ENCODE measurements at regions not wholly inside any gene's neighbourhood (a gene's known extent, or its start where the extent isn't known, plus 50 kb on each side); places are given as distances from the start of the nearest gene placed in this dataset.

- DNase-seq = no peak
- in situ Hi-C loops (cut with HindIII; ENCODE audit: low pct_ligation_motif_present, low pct_unique_long_range_greater_than_20kb, low sequenced_read_pairs) = no loop called here
These were observed 116.8 kb downstream of the RMI2 start for GRCh38 chr16:11462036-11462435.

DNA sequence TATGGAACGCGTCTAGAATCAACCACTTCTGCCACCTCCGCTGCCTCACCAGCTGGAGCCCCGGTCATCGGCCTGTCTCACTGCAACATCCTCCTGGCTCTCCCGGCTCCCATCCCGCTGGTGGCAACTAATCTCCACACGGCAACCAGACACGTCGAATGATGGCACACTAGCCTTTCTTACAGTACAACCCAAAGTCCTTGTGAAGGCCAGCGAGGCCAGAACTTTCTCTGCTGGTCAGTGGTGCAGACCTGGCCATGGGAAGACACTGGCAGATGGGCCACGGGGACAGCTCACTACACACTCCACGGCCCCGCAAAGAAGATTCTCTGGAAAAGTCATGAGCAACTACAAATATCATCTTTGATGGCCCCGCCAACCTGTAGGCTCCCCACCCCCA, 117.6 kb downstream of the RMI2 start:
- no peak for DNase-seq
- in situ Hi-C loops (cut with HindIII; ENCODE audit: low pct_ligation_motif_present, low pct_unique_long_range_greater_than_20kb, low sequenced_read_pairs) = no loop called here

GRCh38 chr16:11464241-11464640, 119.0 kb downstream of the RMI2 start:
- no peak for DNase-seq
- in situ Hi-C loops (cut with HindIII; ENCODE audit: low pct_ligation_motif_present, low pct_unique_long_range_greater_than_20kb, low sequenced_read_pairs) = no loop called here

DNA sequence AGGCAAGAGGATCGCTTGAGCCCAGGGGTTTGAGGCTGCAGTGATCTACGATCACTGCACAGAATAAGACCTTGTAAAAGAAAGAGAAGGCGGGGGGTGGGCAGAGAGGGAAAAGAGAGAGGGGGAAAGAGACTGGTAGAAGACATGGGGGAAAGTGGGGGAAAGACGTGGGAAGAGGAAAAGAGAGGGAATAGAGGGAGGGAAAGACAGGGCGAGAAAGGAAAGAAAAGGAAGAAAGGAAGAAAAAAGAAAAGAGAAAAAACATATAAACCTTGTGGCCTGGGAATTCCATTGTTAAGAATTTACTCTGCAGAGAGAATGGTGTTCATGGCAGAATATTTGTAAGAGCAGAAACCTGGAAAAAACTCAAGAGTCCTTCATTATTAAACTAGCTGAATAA, 120.4 kb downstream of the RMI2 start:
- no peak for DNase-seq
- in situ Hi-C loops (cut with HindIII; ENCODE audit: low pct_ligation_motif_present, low pct_unique_long_range_greater_than_20kb, low sequenced_read_pairs) = no loop called here

DNA sequence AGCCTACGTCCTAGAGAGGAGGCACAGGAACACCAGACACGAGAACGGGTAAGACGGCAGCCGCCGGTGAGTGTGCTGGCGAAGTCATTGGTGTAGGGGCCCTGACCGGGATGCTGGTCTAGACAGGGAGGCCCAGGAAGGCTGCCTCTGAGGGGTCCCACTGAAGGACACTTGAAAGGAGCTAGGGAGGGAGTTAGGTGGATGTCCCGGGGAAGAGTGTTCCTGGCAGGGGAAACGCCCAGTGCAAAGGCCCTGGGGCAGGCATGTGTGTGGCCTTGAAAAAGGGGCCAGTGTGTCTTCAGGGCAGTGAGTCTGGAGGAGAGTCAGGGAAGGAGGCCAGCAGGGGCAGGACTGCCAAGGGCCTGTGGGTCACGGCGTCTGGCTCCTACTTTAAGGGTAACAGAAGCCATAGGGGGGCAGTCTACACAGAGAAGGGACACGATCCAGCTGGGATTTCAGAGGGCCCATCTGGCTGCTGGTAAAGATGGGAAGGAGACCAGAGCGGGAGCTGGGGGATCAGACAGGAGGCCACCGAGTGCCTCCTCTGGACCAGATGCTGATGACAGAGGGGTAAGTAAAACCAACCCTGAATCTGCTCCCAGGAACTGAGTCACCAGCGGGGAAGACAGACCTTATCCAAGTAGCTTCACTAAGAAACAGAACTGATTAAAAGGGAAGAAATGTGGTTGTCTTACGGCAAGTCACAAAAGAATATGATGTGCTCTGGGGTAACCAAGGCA, 115.9 kb downstream of the LITAF start:
- DNase-seq = no peak

DNA sequence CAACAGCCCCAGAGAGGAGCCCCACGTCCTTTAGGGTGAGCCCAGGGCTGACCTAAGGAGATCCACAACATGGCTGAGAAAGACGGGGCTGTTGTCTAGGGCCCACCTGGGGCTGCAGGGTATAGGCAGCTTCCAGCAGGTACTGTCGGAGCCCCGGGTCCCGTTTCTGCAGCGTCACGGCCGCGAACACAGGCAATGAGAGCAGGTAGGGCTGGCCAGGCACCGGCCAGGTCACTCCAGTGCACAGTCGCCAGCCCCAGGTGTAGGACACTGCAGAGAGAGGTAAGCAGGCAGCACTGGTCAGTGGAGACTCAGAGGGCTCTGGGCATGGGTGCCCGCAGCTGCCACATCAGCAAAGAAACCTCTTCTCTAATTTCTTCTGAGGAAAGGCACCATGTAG, 115.2 kb downstream of the LITAF start:
- in situ Hi-C loops (cut with HindIII; ENCODE audit: low pct_ligation_motif_present, low pct_unique_long_range_greater_than_20kb, low sequenced_read_pairs) = no loop called here
- DNase-seq = no peak

More for the DNA sequence above, 115.9 kb downstream of the LITAF start:
- in situ Hi-C loops (cut with HindIII; ENCODE audit: low pct_ligation_motif_present, low pct_unique_long_range_greater_than_20kb, low sequenced_read_pairs) = no loop called here

GRCh38 chr16:11472410-11472809, 114.3 kb downstream of the LITAF start:
- no peak for DNase-seq
- in situ Hi-C loops (cut with HindIII; ENCODE audit: low pct_ligation_motif_present, low pct_unique_long_range_greater_than_20kb, low sequenced_read_pairs) = no loop called here

DNA sequence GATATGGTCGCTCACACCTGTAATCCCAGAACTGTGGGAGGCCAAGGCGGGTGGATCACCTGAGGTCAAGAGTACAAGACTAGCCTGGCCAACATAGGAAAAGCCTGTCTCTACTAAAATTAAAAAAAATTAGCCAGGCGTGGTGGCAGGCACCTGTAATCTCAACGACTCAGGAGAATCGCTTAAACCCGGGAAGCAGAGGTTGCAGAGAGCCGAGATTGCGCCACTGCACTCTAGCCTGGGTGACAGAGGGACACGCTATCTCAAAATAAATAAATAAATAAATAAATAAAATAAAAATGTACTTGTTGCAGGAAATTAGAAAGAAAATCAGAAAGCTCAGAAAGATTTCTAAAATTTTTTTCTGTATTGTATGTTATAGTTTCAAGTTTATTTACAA, 113.9 kb downstream of the LITAF start:
- in situ Hi-C loops (cut with HindIII; ENCODE audit: low pct_ligation_motif_present, low pct_unique_long_range_greater_than_20kb, low sequenced_read_pairs) = no loop called here
- DNase-seq = no peak

GRCh38 chr16:11473728-11474127, 113.0 kb downstream of the LITAF start:
- in situ Hi-C loops (cut with HindIII; ENCODE audit: low pct_ligation_motif_present, low pct_unique_long_range_greater_than_20kb, low sequenced_read_pairs) = no loop called here

GRCh38 chr16:11474617-11475291, 112.0 kb downstream of the LITAF start:
- in situ Hi-C loops (cut with HindIII; ENCODE audit: low pct_ligation_motif_present, low pct_unique_long_range_greater_than_20kb, low sequenced_read_pairs) = no loop called here
- DNase-seq = no peak

More at GRCh38 chr16:11473728-11474127, 113.0 kb downstream of the LITAF start:
- DNase-seq = no peak

DNA sequence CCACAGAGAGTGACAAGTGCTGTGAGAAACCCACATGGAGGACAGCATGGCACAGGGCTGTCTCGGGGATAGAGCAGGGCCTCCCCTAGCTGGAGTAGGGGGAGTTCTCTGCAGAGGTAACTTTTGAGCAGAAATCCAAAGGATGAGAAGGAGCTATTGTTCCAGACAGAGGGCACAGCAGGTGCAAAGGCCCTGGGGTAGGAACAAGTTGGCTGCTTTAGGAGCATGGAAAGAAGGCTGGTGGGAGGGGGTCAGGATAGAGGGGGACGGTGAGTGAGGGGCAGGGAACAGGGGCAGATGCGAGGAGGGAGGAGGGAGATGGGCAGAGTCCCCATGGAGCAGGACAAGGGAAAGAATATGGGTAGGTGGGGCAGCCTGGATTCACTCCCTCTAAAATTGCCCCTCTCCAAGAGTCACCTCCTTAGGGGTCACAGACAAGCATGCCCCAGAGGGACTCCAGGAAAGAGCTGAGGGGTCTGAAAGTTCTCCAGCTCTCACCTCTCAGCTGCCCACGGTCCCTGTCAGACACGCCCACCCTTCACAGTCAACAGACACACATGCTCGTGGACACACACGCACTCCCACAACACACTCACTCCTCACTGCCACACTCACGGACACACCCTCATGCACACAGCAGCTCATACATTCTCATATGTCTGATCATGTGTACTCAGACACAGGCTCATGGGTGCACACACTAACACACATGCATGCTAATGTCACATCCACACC, 110.7 kb downstream of the LITAF start:
- in situ Hi-C loops (cut with HindIII; ENCODE audit: low pct_ligation_motif_present, low pct_unique_long_range_greater_than_20kb, low sequenced_read_pairs) = no loop called here
- DNase-seq = no peak

GRCh38 chr16:11476676-11477075, 110.0 kb downstream of the LITAF start:
- in situ Hi-C loops (cut with HindIII; ENCODE audit: low pct_ligation_motif_present, low pct_unique_long_range_greater_than_20kb, low sequenced_read_pairs) = no loop called here
- DNase-seq = no peak

DNA sequence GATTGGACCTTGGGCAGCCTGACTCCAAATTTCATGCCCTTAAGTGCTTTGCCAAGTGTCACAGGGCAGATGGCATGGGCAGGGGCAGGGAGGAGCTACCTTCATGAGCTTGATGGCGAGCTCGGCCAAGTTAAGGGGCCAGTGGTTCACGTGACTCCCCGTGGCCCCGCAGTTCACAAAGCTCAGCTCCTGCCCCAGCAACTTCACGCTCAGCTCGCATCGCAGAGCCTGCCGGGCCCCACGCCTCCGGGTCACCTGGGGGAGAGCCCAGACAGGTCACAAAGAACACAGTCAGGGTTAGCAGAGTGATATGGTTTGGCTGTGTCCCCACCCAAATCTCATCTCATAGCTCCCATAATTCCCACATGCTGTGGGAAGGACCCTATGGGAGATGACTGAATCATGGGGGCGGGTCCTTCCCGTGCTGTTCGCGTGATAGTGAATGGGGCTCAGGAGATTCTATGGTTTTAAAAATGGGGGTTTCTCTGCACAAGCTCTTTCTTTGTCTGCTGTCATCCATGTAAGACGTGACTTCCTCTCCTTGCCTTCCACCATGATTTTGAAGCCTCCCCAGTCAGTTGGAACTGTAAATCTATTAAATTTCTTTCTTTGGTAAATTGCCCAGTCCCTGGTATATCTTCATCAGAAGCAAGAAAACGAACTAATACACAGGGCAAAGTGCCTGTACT, 108.1 kb downstream of the LITAF start:
- in situ Hi-C loops (cut with HindIII; ENCODE audit: low pct_ligation_motif_present, low pct_unique_long_range_greater_than_20kb, low sequenced_read_pairs) = no loop called here
- DNase-seq = no peak

DNA sequence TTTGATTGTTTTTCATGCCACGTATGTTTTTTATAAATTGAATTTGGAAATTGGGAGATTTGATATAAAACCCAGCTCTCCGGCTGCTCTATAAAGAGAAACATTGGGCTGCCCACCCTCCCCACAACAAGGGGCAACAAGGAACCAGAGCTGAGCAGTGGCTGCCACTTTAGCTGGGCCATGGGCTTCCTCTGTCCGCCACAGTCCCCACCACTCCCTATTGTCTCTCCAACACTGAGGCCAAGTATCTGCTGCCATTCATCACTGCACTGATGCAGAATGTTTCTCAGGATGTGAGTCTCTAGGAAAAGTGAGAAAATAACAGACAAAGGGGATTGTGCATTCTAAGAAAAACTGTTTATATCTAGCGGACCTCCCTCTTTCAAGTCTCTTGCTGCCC, 106.8 kb downstream of the LITAF start:
- in situ Hi-C loops (cut with HindIII; ENCODE audit: low pct_ligation_motif_present, low pct_unique_long_range_greater_than_20kb, low sequenced_read_pairs) = no loop called here
- no peak for DNase-seq

DNA sequence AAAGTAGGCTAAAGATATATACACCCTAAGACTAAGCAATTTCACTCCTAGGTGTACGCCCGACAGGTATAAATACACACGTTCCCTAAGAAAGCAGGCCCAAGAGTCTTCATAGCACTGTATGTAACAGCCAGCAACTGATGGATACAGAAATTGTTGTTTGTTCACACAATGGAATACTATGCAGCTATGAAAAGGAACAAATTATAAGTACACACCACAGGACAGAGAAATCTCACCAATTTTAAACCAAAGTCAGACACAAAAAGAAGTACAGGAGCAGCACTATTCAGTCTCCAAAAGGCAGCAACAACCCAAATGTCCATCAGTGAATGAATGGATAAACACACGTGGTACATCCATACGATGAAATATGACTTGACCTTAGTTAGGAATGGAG, 106.1 kb downstream of the LITAF start:
- in situ Hi-C loops (cut with HindIII; ENCODE audit: low pct_ligation_motif_present, low pct_unique_long_range_greater_than_20kb, low sequenced_read_pairs) = no loop called here
- no peak for DNase-seq

DNA sequence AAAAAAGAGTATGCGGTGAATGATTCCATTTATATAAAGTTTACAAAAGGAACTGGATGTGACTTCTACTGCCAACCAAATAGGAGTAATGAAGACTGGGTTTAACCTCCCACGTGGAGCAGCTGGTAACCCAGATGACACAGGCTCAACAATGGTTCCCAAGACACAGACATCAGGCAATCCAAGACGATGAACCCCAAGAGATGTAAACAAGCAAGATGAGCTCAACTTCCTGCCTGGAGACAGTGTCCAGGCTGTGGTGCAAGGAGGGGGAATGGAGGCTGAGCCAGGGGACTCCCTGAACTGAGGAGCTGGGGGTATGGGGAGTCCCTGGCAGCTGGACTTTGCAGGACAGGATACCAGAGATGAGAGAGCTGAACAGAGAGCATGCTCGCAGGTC, 104.7 kb downstream of the LITAF start:
- in situ Hi-C loops (cut with HindIII; ENCODE audit: low pct_ligation_motif_present, low pct_unique_long_range_greater_than_20kb, low sequenced_read_pairs) = no loop called here
- no peak for DNase-seq

GRCh38 chr16:11482946-11483748, 103.6 kb downstream of the LITAF start:
- DNase-seq = no peak
- in situ Hi-C loops (cut with HindIII; ENCODE audit: low pct_ligation_motif_present, low pct_unique_long_range_greater_than_20kb, low sequenced_read_pairs) = no loop called here

GRCh38 chr16:11484691-11485258, 101.9 kb downstream of the LITAF start:
- no peak for DNase-seq
- in situ Hi-C loops (cut with HindIII; ENCODE audit: low pct_ligation_motif_present, low pct_unique_long_range_greater_than_20kb, low sequenced_read_pairs) = no loop called here

Data from ACHN (cell line).